K562 (cell line): ENCODE measurements at regions not wholly inside any gene's neighbourhood (a gene's known extent, or its start where the extent isn't known, plus 50 kb on each side); places are given as distances from the start of the nearest gene placed in this dataset.

Experiments used
- BCOR ChIP-seq: fragments of 450-650 bp; IDR thresholded peaks from 2 replicates; pipeline ENCODE4 v1.6.1; 2016
- ERF ChIP-seq: fragments of 450-650 bp; formaldehyde crosslinking; IDR thresholded peaks from 2 replicates; pipeline ENCODE4 v1.4.0; 2020; ENCODE audit warnings: mild to moderate bottlenecking, mixed read lengths
- MCM3 ChIP-seq: fragments of 450-650 bp; IDR thresholded peaks from 2 replicates; pipeline ENCODE4 v1.6.1; 2016
- RBM39 ChIP-seq: fragments of 200-400 bp; formaldehyde crosslinking; optimal IDR thresholded peaks from 2 replicates; pipeline ENCODE3; 2018; ENCODE audit warnings: low read depth, low read length
- TF ChIP-seq, protein P1 (sequence below), 2 experiments: fragments of 450-650 bp; IDR thresholded peaks; 2 replicates each; pipeline ENCODE4 v1.6.1; 2016; ENCODE audit warnings: mild to moderate bottlenecking in 2 of 2, borderline replicate concordance in 1 of 2, low read depth in 1 of 2, moderate library complexity in 1 of 2
- TF ChIP-seq, protein P2 (sequence below), 3 experiments: IDR thresholded peaks in 2 of 3; conservative IDR thresholded peaks in 1 of 3; 2 replicates each; pipeline ENCODE4 v1.5.1; 2011 to 2012; ENCODE audit warnings: low read length in 3 of 3, mild to moderate bottlenecking in 3 of 3, control low read depth in 2 of 3, improper control_type of control experiment in 1 of 3, inconsistent platforms in 1 of 3, low read depth in 1 of 3, mixed read lengths in 1 of 3, moderate library complexity in 1 of 3; ENCODE audit not compliant: insufficient read depth in 2 of 3
- TF ChIP-seq, protein P3 (sequence below): fragments of 250-450 bp; sonication (Bioruptor Pico); IDR thresholded peaks from 2 replicates; pipeline ENCODE4 v1.5.1; 2021; ENCODE audit warnings: mild to moderate bottlenecking
- TF ChIP-seq, protein P4 (sequence below), 2 experiments: fragments of 250-450 bp in 1 of 2; fragments of 450-650 bp in 1 of 2; sonication (Bioruptor Pico) in 1 of 2; IDR thresholded peaks; 2 replicates each; pipeline versions ENCODE4 v1.6.1 to v1.8.0; 2016 to 2021; ENCODE audit warnings: mild to moderate bottlenecking in 2 of 2, moderate library complexity in 2 of 2, missing compliant biosample characterization in 1 of 2, missing genetic modification characterization in 1 of 2
- TF ChIP-seq, protein P5 (sequence below), 2 experiments: fragments of 150-350 bp in 1 of 2; IDR thresholded peaks; 2 replicates each; pipeline ENCODE4 v1.6.1; 2012 to 2016; ENCODE audit warnings: low read depth in 2 of 2, low read length in 2 of 2, mild to moderate bottlenecking in 1 of 2, moderate library complexity in 1 of 2

DNA sequence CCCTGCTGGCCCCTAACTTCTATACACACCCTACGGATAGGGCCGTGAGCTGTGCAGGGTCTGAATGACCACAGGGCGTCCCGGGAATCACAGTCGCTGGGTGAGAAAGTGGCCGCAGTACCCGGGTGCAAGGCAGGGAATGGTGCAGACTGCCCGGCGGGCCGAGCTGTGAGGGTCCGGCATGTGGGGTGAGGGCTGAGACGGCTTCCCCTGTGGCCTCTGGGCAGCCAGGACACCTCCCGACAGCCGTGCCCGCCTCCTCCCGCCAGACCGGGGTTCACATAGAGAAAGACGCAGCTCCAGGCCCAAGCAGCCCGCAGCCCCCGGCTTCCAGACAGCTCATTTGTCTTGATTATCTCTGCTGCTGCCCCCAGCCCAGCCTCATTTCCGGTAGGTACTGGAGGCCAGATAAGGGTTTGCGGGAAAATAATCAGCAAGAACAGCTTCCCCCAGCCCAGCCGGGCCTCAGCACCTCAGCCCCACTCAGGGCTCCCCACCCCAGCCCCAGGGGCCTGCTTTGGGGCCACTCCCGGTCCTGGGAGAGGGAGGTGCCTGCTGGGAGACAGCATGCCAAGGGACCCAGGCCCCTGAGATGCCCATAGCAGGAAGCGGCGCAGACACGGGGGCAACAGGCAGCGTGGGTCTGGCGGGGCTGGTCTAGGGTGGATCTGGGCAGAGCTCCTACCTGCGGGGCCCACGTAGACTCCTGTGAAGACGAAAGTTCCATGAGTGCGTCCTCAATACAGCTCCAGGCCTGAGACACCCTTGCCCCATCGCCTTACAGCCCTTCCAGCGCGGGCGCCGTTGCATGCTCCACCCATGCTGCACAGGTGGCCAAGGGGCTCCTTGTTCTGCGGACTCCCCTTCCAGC is 123.1 kb downstream of the BRD1 start (continued):
- TF ChIP-seq, protein P1, sequence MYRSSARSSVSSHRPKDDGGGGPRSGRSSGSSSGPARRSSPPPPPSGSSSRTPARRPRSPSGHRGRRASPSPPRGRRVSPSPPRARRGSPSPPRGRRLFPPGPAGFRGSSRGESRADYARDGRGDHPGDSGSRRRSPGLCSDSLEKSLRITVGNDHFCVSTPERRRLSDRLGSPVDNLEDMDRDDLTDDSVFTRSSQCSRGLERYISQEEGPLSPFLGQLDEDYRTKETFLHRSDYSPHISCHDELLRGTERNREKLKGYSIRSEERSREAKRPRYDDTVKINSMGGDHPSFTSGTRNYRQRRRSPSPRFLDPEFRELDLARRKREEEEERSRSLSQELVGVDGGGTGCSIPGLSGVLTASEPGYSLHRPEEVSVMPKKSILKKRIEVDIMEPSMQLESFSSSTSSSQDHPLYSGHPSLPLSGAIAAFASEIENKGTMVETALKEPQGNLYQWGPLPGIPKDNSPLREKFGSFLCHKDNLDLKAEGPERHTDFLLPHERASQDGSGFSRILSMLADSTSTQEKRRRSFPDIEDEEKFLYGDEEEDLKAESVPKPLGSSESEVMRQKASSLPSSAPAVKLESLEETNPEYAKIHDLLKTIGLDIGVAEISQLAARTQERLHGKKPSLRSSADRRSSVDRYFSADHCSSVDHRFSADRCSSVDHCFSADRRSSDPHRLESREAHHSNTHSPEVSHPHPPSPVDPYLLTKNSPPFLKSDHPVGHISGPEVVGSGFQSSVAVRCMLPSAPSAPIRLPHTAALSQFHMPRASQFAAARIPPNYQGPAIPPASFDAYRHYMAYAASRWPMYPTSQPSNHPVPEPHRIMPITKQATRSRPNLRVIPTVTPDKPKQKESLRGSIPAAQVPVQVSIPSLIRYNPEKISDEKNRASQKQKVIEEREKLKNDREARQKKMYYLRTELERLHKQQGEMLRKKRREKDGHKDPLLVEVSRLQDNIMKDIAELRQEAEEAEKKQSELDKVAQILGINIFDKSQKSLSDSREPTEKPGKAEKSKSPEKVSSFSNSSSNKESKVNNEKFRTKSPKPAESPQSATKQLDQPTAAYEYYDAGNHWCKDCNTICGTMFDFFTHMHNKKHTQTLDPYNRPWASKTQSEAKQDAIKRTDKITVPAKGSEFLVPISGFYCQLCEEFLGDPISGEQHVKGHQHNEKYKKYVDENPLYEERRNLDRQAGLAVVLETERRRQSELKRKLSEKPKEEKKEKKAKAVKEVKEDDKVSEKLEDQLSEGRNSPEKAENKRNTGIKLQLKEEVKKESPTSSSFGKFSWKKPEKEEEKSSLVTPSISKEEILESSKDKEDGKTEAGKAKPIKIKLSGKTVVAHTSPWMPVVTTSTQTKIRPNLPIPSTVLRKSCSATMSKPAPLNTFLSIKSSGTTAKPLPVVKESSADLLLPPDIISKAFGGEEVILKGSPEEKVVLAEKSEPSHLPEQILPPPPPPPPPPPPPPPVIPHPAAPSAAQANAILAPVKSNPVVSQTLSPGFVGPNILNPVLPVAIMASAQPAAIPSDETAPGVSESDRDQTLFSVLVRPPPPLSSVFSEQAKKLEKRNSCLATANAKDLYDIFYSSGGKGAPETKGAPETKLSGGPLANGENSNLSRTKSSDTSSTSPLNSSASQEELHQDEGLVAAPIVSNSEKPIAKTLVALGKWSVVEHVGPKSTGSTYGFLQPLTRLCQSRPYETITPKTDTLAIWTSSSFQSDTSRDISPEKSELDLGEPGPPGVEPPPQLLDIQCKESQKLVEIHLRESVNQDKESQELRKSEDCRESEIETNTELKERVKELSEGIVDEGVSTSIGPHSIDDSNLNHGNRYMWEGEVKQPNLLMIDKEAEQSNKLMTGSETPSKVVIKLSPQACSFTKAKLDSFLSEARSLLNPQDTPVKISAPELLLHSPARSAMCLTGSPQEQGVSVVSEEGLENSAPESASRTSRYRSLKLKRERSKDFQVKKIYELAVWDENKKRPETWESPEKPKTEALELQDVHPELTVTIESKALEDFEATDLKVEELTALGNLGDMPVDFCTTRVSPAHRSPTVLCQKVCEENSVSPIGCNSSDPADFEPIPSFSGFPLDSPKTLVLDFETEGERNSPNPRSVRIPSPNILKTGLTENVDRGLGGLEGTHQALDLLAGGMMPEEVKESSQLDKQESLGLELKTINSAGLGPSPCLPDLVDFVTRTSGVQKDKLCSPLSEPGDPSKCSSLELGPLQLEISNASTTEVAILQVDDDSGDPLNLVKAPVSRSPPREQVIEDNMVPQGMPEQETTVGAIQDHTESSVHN (IDR thresholded peaks at IDR 0.05; ENCODE audit: borderline replicate concordance in 1 of 2, low read depth in 1 of 2) = no peak
- TF ChIP-seq BCOR (peak; percentile 71), MCM3 (no peak), RBM39 (no peak), ERF (CRISPR knock-in tag) (no peak)
- TF ChIP-seq, protein P2, sequence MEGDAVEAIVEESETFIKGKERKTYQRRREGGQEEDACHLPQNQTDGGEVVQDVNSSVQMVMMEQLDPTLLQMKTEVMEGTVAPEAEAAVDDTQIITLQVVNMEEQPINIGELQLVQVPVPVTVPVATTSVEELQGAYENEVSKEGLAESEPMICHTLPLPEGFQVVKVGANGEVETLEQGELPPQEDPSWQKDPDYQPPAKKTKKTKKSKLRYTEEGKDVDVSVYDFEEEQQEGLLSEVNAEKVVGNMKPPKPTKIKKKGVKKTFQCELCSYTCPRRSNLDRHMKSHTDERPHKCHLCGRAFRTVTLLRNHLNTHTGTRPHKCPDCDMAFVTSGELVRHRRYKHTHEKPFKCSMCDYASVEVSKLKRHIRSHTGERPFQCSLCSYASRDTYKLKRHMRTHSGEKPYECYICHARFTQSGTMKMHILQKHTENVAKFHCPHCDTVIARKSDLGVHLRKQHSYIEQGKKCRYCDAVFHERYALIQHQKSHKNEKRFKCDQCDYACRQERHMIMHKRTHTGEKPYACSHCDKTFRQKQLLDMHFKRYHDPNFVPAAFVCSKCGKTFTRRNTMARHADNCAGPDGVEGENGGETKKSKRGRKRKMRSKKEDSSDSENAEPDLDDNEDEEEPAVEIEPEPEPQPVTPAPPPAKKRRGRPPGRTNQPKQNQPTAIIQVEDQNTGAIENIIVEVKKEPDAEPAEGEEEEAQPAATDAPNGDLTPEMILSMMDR (IDR thresholded peaks at IDR 0.05 in 2 of 3, conservative IDR thresholded peaks at IDR 0.05 in 1 of 3; ENCODE audit: insufficient read depth in 2 of 3, low read depth in 1 of 3, low read length in 3 of 3) = no peak
- TF ChIP-seq, protein P3, sequence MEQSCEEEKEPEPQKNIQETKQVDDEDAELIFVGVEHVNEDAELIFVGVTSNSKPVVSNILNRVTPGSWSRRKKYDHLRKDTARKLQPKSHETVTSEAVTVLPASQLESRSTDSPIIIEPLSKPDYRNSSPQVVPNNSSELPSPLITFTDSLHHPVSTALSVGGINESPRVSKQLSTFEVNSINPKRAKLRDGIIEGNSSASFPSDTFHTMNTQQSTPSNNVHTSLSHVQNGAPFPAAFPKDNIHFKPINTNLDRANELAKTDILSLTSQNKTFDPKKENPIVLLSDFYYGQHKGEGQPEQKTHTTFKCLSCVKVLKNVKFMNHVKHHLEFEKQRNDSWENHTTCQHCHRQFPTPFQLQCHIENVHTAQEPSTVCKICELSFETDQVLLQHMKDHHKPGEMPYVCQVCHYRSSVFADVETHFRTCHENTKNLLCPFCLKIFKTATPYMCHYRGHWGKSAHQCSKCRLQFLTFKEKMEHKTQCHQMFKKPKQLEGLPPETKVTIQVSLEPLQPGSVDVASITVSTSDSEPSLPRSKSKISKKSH (CRISPR knock-in tag) = no peak
- TF ChIP-seq, protein P4, sequence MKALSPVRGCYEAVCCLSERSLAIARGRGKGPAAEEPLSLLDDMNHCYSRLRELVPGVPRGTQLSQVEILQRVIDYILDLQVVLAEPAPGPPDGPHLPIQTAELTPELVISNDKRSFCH (CRISPR knock-in tag; IDR thresholded peaks at IDR 0.05) = no peak
- TF ChIP-seq, protein P4 (tag; IDR thresholded peaks at IDR 0.05) = 0 out of 2 replicates have a peak, but pooled peaks have one; percentile 51
- TF ChIP-seq, protein P5, sequence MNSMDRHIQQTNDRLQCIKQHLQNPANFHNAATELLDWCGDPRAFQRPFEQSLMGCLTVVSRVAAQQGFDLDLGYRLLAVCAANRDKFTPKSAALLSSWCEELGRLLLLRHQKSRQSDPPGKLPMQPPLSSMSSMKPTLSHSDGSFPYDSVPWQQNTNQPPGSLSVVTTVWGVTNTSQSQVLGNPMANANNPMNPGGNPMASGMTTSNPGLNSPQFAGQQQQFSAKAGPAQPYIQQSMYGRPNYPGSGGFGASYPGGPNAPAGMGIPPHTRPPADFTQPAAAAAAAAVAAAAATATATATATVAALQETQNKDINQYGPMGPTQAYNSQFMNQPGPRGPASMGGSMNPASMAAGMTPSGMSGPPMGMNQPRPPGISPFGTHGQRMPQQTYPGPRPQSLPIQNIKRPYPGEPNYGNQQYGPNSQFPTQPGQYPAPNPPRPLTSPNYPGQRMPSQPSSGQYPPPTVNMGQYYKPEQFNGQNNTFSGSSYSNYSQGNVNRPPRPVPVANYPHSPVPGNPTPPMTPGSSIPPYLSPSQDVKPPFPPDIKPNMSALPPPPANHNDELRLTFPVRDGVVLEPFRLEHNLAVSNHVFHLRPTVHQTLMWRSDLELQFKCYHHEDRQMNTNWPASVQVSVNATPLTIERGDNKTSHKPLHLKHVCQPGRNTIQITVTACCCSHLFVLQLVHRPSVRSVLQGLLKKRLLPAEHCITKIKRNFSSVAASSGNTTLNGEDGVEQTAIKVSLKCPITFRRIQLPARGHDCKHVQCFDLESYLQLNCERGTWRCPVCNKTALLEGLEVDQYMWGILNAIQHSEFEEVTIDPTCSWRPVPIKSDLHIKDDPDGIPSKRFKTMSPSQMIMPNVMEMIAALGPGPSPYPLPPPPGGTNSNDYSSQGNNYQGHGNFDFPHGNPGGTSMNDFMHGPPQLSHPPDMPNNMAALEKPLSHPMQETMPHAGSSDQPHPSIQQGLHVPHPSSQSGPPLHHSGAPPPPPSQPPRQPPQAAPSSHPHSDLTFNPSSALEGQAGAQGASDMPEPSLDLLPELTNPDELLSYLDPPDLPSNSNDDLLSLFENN (IDR thresholded peaks at IDR 0.05; ENCODE audit: low read depth in 2 of 2, low read length in 2 of 2) = peak in 1 of 2 experiments; percentile 94; a peak in 2 of 4 replicates
